MCF 10A (cell line): ENCODE measurements at regions not wholly inside any gene's neighbourhood (a gene's known extent, or its start where the extent isn't known, plus 50 kb on each side); places are given as distances from the start of the nearest gene placed in this dataset.
A peak's percentile ranks its signal among the peaks of the same experiment; 100 is the strongest.

Experiments
- BruUV-seq: library from RNA; stranded (reverse); fragments of 400-500 nt; replicated peaks from 2 replicates; lab custom pipeline; 2021; lab: Mats Ljungman, UMichigan
- CTCF ChIA-PET: fragments of 300-600 bp; sonication (Branson Sonifier 250); formaldehyde crosslinking; extraction: SDS; loops from one replicate; lab custom pipeline; 2021; ENCODE audit warnings: antibody characterized with exemption, inconsistent platforms; lab: Yijun Ruan, JAX
- POLR2A ChIA-PET: fragments of 300-600, 350-650 bp; sonication (Branson Sonifier 250); formaldehyde crosslinking; extraction: SDS; loops from one replicate; lab custom pipeline; 2020; ENCODE audit warnings: antibody characterized with exemption, inconsistent platforms; lab: Yijun Ruan, JAX
- DNase-seq: peaks from one replicate; pipeline ENCODE4 v3.0.0-alpha.2; 2018; ENCODE audit not compliant: unreplicated experiment
- H3K27ac Mint-ChIP-seq: one replicate; pipeline ENCODE4 v1.8.0; 2022; ENCODE audit warnings: mild to moderate bottlenecking, low read depth, mixed read lengths; ENCODE audit not compliant: unreplicated experiment
- H3K27me3 Mint-ChIP-seq: one replicate; pipeline ENCODE4 v1.8.0; 2022; ENCODE audit warnings: mixed read lengths; ENCODE audit not compliant: insufficient read depth, unreplicated experiment
- H3K36me3 Mint-ChIP-seq: one replicate; pipeline ENCODE4 v1.8.0; 2022; ENCODE audit warnings: mild to moderate bottlenecking, moderate library complexity, mixed read lengths; ENCODE audit not compliant: insufficient read depth, unreplicated experiment
- H3K4me1 Mint-ChIP-seq: one replicate; pipeline ENCODE4 v1.8.0; 2022; ENCODE audit warnings: mixed read lengths; ENCODE audit not compliant: insufficient read depth, unreplicated experiment
- H3K4me3 Mint-ChIP-seq: one replicate; pipeline ENCODE4 v1.8.0; 2022; ENCODE audit warnings: mild to moderate bottlenecking, moderate library complexity, mixed read lengths; ENCODE audit not compliant: unreplicated experiment
- H3K9me3 Mint-ChIP-seq: one replicate; pipeline ENCODE4 v1.8.0; 2022; ENCODE audit warnings: mixed read lengths; ENCODE audit not compliant: unreplicated experiment
- intact Hi-C: fragments of 100-400 bp; cut with micrococcal nuclease; formaldehyde crosslinking; loops from 2 replicates; pipeline ENCODE4 v1.14.1; 2022
- TF ChIP-seq, protein P1 (sequence below): fragments of 200-600 bp; IDR thresholded peaks from one replicate; pipeline ENCODE4 v1.8.0; 2022; ENCODE audit warnings: antibody characterized with exemption, mild to moderate bottlenecking; ENCODE audit not compliant: unreplicated experiment

DNA sequence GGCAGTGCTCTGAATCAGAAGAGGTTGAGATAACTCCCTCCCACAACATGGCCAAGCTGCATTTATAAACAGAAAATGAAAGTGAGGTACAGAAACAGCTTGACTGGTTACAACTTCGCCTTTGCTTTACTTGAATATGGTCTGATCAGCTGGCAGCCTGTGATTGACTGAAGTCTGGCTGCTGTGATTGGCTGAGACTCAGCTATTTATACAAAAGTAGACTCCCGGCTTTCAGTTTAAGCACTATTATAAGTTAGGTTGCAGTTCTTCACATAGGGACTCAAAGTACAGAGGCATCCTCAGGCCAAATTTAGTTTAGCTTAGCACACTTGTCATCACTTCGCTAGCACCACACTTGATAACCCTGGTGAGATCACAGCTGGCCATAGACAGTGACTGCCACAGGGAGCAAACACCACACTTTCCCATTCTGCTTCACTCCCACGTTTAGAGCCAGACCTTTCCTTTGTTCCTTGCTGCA is 362.6 kb downstream of the EPM2A start:
- intact Hi-C loops = no loop called here
- Mint-ChIP-seq H3K4me1 (no peaks in the 10 kb centered on the region), H3K27me3 (no peaks in the 10 kb centered on the region), H3K4me3 (no peak overlapping the region), H3K36me3 (no peaks in the 10 kb centered on the region), H3K9me3 (peaks cover 6% of the 10 kb centered on the region), H3K27ac (no peak overlapping the region)
- BruUV-seq = no TSS peak
- DNase-seq = peak; percentile 6
- CTCF ChIA-PET = interaction anchor here (0.6 to 1.5 kb wide), 2 partner anchors 44 to 261 kb away, joined by 3 to 10 read pairs; no protein-coding TSS in a partner anchor
- TF ChIP-seq, protein P1, sequence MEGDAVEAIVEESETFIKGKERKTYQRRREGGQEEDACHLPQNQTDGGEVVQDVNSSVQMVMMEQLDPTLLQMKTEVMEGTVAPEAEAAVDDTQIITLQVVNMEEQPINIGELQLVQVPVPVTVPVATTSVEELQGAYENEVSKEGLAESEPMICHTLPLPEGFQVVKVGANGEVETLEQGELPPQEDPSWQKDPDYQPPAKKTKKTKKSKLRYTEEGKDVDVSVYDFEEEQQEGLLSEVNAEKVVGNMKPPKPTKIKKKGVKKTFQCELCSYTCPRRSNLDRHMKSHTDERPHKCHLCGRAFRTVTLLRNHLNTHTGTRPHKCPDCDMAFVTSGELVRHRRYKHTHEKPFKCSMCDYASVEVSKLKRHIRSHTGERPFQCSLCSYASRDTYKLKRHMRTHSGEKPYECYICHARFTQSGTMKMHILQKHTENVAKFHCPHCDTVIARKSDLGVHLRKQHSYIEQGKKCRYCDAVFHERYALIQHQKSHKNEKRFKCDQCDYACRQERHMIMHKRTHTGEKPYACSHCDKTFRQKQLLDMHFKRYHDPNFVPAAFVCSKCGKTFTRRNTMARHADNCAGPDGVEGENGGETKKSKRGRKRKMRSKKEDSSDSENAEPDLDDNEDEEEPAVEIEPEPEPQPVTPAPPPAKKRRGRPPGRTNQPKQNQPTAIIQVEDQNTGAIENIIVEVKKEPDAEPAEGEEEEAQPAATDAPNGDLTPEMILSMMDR = no peak
- POLR2A ChIA-PET = interaction anchor here (0.6 kb wide), 1 partner anchor 58 kb away, joined by 4 read pairs; no protein-coding TSS in a partner anchor

GRCh38 chr6:145373826-145374225 is 361.5 kb downstream of the EPM2A start:
- POLR2A ChIA-PET = no interaction called here
- CTCF ChIA-PET = interaction anchor here (0.6 to 1.5 kb wide), 3 partner anchors 125 to 285 kb away, joined by 3 to 10 read pairs (median 3); no protein-coding TSS in a partner anchor
- H3K27me3 Mint-ChIP-seq = no peaks in the 10 kb centered on the region
- intact Hi-C loops = no loop called here
- no peak for DNase-seq
- H3K36me3 Mint-ChIP-seq = no peaks in the 10 kb centered on the region
- no peak overlapping the region for H3K4me3 Mint-ChIP-seq
- peaks cover 8% of the 10 kb centered on the region for H3K9me3 Mint-ChIP-seq
- H3K4me1 Mint-ChIP-seq = no peaks in the 10 kb centered on the region
- BruUV-seq = no TSS peak
- TF ChIP-seq, protein P1 = no peak
- H3K27ac Mint-ChIP-seq = no peak overlapping the region

- Mint-ChIP-seq H3K27me3 (no peaks in the 10 kb centered on the region), H3K4me3 (no peak overlapping the region), H3K27ac (no peak overlapping the region), H3K9me3 (peaks cover 8% of the 10 kb centered on the region), H3K4me1 (no peaks in the 10 kb centered on the region), H3K36me3 (no peaks in the 10 kb centered on the region)
- intact Hi-C loops = no loop called here
- peak; percentile 7 for DNase-seq
- ChIA-PET POLR2A (no interaction called here), CTCF (interaction anchor here (0.6 kb wide), 1 partner anchor 126 kb away, joined by 3 read pairs; no protein-coding TSS in a partner anchor)
- TF ChIP-seq, protein P1 = no peak
- BruUV-seq = no TSS peak
These were observed 360.8 kb downstream of the EPM2A start for GRCh38 chr6:145374570-145374969.

DNA sequence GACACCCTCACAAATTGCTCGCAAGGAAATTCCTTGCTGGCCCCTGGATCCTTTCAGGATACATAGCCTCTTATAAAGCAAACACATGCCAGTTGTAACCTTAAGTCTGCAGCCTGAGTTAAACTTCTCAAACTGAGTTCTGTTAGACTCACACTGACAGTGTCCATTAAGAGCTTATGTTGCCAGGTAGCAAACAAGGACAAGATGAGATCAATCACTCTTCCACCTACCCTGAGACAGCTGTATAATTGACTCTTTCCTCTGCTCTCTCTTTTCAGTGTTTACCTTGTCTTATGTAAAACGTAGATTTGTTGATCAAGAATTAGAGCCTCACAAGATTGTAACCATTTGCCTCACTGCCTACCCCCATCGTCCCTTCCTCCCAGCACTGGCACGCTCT is 359.8 kb downstream of the EPM2A start:
- ChIA-PET POLR2A (interaction anchor here (0.8 kb wide), 1 partner anchor 9 kb away, joined by 3 read pairs; no protein-coding TSS in a partner anchor), CTCF (no interaction called here)

More for the DNA sequence above, 359.8 kb downstream of the EPM2A start:
- no peak overlapping the region for H3K4me3 Mint-ChIP-seq
- DNase-seq = no peak
- H3K27ac Mint-ChIP-seq = no peak overlapping the region
- peaks cover 8% of the 10 kb centered on the region for H3K9me3 Mint-ChIP-seq
- no TSS peak for BruUV-seq
- H3K27me3 Mint-ChIP-seq = no peaks in the 10 kb centered on the region
- intact Hi-C loops = no loop called here
- H3K36me3 Mint-ChIP-seq = no peaks in the 10 kb centered on the region
- TF ChIP-seq, protein P1 = no peak
- no peaks in the 10 kb centered on the region for H3K4me1 Mint-ChIP-seq
